B cell (primary cell): ENCODE measurements at regions not wholly inside any gene's neighbourhood (a gene's known extent, or its start where the extent isn't known, plus 50 kb on each side); places are given as distances from the start of the nearest gene placed in this dataset.

Experiments
- ATAC-seq: fragments of 200-7000 bp; cut with Tn5 transposase; one replicate; pipeline ENCODE4 v1.10.0; 2021; ENCODE audit warnings: low read depth, mild to moderate bottlenecking, moderate number of reproducible peaks, moderate library complexity
- CTCF ChIA-PET: fragments of 350-600 bp; sonication (Branson Sonifier 250); formaldehyde crosslinking; loops from one replicate; lab custom pipeline; 2021; ENCODE audit warnings: antibody characterized with exemption, inconsistent platforms; lab: Charles Lee
- POLR2A ChIA-PET: fragments of 350-600 bp; sonication (Branson Sonifier 250); formaldehyde crosslinking; loops from one replicate; lab custom pipeline; 2021; ENCODE audit warnings: antibody characterized with exemption; lab: Charles Lee
- DNase-seq: peaks from one replicate; pipeline ENCODE4 v3.0.0; 2013
- H2AFZ ChIP-seq: 2 replicates; pipeline ENCODE4 v1.6.1; 2012; ENCODE audit warnings: mild to moderate bottlenecking, low read depth, low read length; ENCODE audit not compliant: insufficient read depth, poor library complexity, severe bottlenecking
- H3K27ac ChIP-seq, 2 donors: 1 replicate in 1 of 2; 2 replicates in 1 of 2; pipeline ENCODE4 v1.5.1; 2012 to 2013; ENCODE audit warnings: low read length in 2 of 2, mild to moderate bottlenecking in 2 of 2, moderate library complexity in 1 of 2
- H3K27me3 ChIP-seq, 4 experiments: fragments of 200-600 bp in 1 of 4; sonication (generic) in 1 of 4; replicated peaks in 1 of 4; 1 replicate in 2 of 4; 2 replicates in 2 of 4; pipeline versions ENCODE4 v1.6.1 to v1.7.0; 2013 to 2016; ENCODE audit warnings: low read length in 3 of 4, mild to moderate bottlenecking in 2 of 4, mixed read lengths in 1 of 4, moderate library complexity in 1 of 4; ENCODE audit not compliant: insufficient read depth in 4 of 4, control insufficient read depth in 3 of 4; ENCODE audit errors: control extremely low read depth in 1 of 4
- H3K36me3 ChIP-seq, 2 experiments: replicated peaks in 1 of 2; 1 replicate in 1 of 2; 2 replicates in 1 of 2; pipeline versions ENCODE4 v1.6.1 to v1.7.1; 2013; ENCODE audit warnings: low read length in 1 of 2; ENCODE audit not compliant: insufficient read depth in 2 of 2, control insufficient read depth in 1 of 2; ENCODE audit errors: control extremely low read depth in 1 of 2, extremely low read depth in 1 of 2
- H3K4me1 ChIP-seq, 2 donors: fragments of 200-600 bp in 1 of 2; sonication (generic) in 1 of 2; 1 replicate in 1 of 2; 2 replicates in 1 of 2; pipeline versions ENCODE4 v1.5.1 to v1.6.1; 2013 to 2017; ENCODE audit warnings: low read length in 2 of 2; ENCODE audit not compliant: control insufficient read depth in 2 of 2, insufficient read depth in 2 of 2
- H3K4me2 ChIP-seq: replicated peaks from 2 replicates; pipeline ENCODE3; 2012; ENCODE audit warnings: mild to moderate bottlenecking, low read depth, low read length; ENCODE audit not compliant: poor library complexity, severe bottlenecking
- H3K4me3 ChIP-seq, 5 experiments: fragments of 200-600 bp in 1 of 5; sonication (generic) in 1 of 5; 1 replicate in 3 of 5; 2 replicates in 2 of 5; pipeline versions ENCODE4 v1.5.1 to v1.7.0; 2011 to 2016; ENCODE audit warnings: low read length in 4 of 5, mild to moderate bottlenecking in 4 of 5, low read depth in 2 of 5, control low read depth in 1 of 5, moderate library complexity in 1 of 5; ENCODE audit not compliant: insufficient read depth in 1 of 5; ENCODE audit errors: control extremely low read depth in 1 of 5, extremely low read depth in 1 of 5
- H3K79me2 ChIP-seq: fragments of 200-600 bp; sonication (generic); one replicate; pipeline ENCODE4 v1.6.0; 2016; ENCODE audit warnings: low read length; ENCODE audit not compliant: control insufficient read depth, insufficient read depth
- H3K9ac ChIP-seq: fragments of 200-600 bp; sonication (generic); 2 replicates; pipeline ENCODE4 v1.6.1; 2017; ENCODE audit warnings: mild to moderate bottlenecking, low read length, moderate library complexity
- H3K9me3 ChIP-seq, 3 donors: one replicate each; pipeline versions ENCODE4 v1.6.1 to v1.7.1; 2013; ENCODE audit warnings: low read length in 2 of 3; ENCODE audit not compliant: control insufficient read depth in 2 of 3, insufficient read depth in 1 of 3; ENCODE audit errors: control extremely low read depth in 1 of 3
- H4K20me1 ChIP-seq: 2 replicates; pipeline ENCODE4 v1.6.0; 2012; ENCODE audit warnings: mild to moderate bottlenecking, low read length; ENCODE audit not compliant: insufficient read depth, control insufficient read depth, poor library complexity, severe bottlenecking
- H3K27ac Mint-ChIP-seq: one replicate; pipeline ENCODE4 v1.8.0; 2021; ENCODE audit warnings: mixed read lengths
- H3K27me3 Mint-ChIP-seq: one replicate; pipeline ENCODE4 v1.8.0; 2021; ENCODE audit warnings: mixed read lengths
- H3K4me1 Mint-ChIP-seq: one replicate; pipeline ENCODE4 v1.8.0; 2021; ENCODE audit warnings: mixed read lengths
- H3K4me3 Mint-ChIP-seq: one replicate; pipeline ENCODE4 v1.8.0; 2021; ENCODE audit warnings: mixed read lengths
- H3K9me3 Mint-ChIP-seq: one replicate; pipeline ENCODE4 v1.8.0; 2022; ENCODE audit warnings: mixed read lengths; ENCODE audit not compliant: insufficient read depth
- EZH2 ChIP-seq: IDR thresholded peaks from 2 replicates; pipeline ENCODE4 v1.6.1; 2012; ENCODE audit warnings: borderline replicate concordance, low read depth, mild to moderate bottlenecking, moderate library complexity, low read length; ENCODE audit not compliant: insufficient read depth, poor library complexity, severe bottlenecking
- WGBS: methylation state at CpG from one replicate; pipeline ENCODE4 v1.1.5; 2013; ENCODE audit warnings: missing lambda C conversion rate; ENCODE audit not compliant: insufficient coverage; 5-methylcytosine and 5-hydroxymethylcytosine counted together
- intact Hi-C: fragments of 100-400 bp; cut with micrococcal nuclease; formaldehyde crosslinking; loops from one replicate; pipeline ENCODE4 v1.10.0; 2022
- TF ChIP-seq, protein P1 (sequence below): fragments of 200-600 bp; IDR thresholded peaks from one replicate; pipeline ENCODE4 v1.8.0; 2022; ENCODE audit warnings: antibody characterized with exemption, mild to moderate bottlenecking

DNA sequence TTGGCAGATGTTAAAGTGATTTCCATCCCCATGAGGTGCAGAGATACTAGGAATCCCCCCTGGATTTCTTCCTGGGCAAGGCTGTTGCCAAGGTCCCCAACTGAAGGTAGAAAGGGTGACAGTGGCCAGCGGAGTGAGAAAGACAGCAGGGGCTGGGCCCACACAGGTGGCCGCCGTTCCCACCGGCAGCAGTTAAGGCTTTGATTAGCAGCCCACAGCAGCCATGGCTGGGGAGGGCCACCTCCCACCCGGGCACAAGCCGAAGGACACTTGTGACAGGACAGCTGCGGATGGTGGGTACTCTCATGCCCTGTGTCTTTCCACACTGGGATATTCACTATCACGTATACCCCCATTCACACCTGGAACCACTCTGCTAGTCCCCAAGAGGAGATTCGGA, 63.9 kb upstream of the CDYL start:
- Mint-ChIP-seq H3K27me3 (peaks cover 9% of the 10 kb centered on the region), H3K27ac (no peak overlapping the region), H3K4me1 (no peaks in the 10 kb centered on the region), H3K4me3 (no peak overlapping the region), H3K9me3 (no peaks in the 10 kb centered on the region)
- no peak overlapping the region for H3K9ac ChIP-seq
- WGBS = 98% methylated on average over 7 of the region's 9 CpGs
- ChIA-PET CTCF (no interaction called here), POLR2A (no interaction called here)
- H3K4me1 ChIP-seq = no peaks in the 10 kb centered on the region
- no peaks in the 10 kb centered on the region for H3K36me3 ChIP-seq
- ATAC-seq (no peak), DNase-seq (no peak)
- no peaks in the 10 kb centered on the region for H3K79me2 ChIP-seq
- H4K20me1 ChIP-seq = no peaks in the 10 kb centered on the region
- H3K27ac ChIP-seq = no peak overlapping the region
- peaks cover 0 to 6% (median 2%) of the 10 kb centered on the region in 3 donors for H3K9me3 ChIP-seq
- no peak overlapping the region for H2AFZ ChIP-seq
- TF ChIP-seq, protein P1, sequence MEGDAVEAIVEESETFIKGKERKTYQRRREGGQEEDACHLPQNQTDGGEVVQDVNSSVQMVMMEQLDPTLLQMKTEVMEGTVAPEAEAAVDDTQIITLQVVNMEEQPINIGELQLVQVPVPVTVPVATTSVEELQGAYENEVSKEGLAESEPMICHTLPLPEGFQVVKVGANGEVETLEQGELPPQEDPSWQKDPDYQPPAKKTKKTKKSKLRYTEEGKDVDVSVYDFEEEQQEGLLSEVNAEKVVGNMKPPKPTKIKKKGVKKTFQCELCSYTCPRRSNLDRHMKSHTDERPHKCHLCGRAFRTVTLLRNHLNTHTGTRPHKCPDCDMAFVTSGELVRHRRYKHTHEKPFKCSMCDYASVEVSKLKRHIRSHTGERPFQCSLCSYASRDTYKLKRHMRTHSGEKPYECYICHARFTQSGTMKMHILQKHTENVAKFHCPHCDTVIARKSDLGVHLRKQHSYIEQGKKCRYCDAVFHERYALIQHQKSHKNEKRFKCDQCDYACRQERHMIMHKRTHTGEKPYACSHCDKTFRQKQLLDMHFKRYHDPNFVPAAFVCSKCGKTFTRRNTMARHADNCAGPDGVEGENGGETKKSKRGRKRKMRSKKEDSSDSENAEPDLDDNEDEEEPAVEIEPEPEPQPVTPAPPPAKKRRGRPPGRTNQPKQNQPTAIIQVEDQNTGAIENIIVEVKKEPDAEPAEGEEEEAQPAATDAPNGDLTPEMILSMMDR = no peak
- TF ChIP-seq EZH2 = no peak
- no peak overlapping the region for H3K4me2 ChIP-seq
- H3K4me3 ChIP-seq = no peak overlapping the region
- peaks cover 0 to 2% (median 0%) of the 10 kb centered on the region in 4 experiments for H3K27me3 ChIP-seq
- intact Hi-C loops = no loop called here

DNA sequence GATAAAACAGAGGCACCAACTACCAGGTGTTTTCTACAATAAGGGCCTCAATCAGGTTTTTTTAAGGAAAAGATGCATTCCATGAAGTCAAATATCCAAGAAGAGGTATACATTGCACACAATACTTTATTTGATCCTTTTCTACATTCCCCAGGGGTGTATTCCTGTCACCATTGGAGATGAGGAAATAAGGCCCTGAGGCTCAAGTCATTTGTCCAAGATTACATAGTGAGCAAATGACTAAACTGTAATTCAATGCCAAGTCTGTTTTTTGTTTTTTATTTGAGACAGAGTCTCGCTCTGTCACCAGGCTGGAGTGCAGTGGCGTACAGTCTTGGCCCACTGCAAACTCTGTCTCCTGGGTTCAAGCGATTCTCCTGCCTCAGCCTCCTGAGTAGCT, 69.2 kb upstream of the CDYL start:
- 100% methylated on average over 1 of the region's 3 CpGs for WGBS
- no peak for ATAC-seq
- no peak overlapping the region for H3K4me3 ChIP-seq
- no peak overlapping the region for H3K4me2 ChIP-seq
- H3K9ac ChIP-seq = no peak overlapping the region
- no peak overlapping the region for H2AFZ ChIP-seq
- Mint-ChIP-seq H3K4me3 (no peak overlapping the region), H3K4me1 (no peaks in the 10 kb centered on the region), H3K27ac (no peak overlapping the region), H3K27me3 (peaks cover 9% of the 10 kb centered on the region), H3K9me3 (no peaks in the 10 kb centered on the region)
- no peaks in the 10 kb centered on the region for H3K36me3 ChIP-seq
- no peak overlapping the region for H3K27ac ChIP-seq
- intact Hi-C loops = no loop called here
- peaks cover 0 to 8% (median 2%) of the 10 kb centered on the region in 3 donors for H3K9me3 ChIP-seq
- DNase-seq = no peak
- no peaks in the 10 kb centered on the region for H3K4me1 ChIP-seq
- H4K20me1 ChIP-seq = no peaks in the 10 kb centered on the region
- H3K79me2 ChIP-seq = no peaks in the 10 kb centered on the region
- TF ChIP-seq, protein P1 = no peak
- no peak for TF ChIP-seq EZH2
- CTCF ChIA-PET = no interaction called here
- POLR2A ChIA-PET = no interaction called here
- H3K27me3 ChIP-seq = no peaks in the 10 kb centered on the region
